ENCODE measurements at regions not wholly inside any gene's neighbourhood (a gene's known extent, or its start where the extent isn't known, plus 50 kb on each side); places are given as distances from the start of the nearest gene placed in this dataset.

DNA sequence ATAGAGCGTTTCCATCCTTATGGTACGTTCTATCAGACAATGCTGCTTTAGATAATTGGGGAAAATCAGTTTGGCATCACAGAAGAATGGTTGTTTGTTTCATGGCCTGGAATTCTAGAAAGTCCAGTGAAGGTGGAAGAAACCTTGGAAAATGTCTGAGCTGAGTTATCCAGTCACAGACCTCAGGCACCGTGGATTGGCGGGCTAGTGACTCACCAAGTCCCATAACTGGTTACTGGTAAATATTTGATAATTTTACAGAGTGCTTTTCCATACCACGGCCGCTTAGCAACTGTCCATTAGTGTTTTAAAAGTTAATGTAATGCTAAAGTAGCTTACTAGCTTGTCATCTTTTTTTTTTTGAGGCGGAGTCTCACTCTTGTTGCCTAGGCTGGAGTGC is 99.4 kb downstream of the SLC35B3 start:
- TF ChIP-seq, protein P1, sequence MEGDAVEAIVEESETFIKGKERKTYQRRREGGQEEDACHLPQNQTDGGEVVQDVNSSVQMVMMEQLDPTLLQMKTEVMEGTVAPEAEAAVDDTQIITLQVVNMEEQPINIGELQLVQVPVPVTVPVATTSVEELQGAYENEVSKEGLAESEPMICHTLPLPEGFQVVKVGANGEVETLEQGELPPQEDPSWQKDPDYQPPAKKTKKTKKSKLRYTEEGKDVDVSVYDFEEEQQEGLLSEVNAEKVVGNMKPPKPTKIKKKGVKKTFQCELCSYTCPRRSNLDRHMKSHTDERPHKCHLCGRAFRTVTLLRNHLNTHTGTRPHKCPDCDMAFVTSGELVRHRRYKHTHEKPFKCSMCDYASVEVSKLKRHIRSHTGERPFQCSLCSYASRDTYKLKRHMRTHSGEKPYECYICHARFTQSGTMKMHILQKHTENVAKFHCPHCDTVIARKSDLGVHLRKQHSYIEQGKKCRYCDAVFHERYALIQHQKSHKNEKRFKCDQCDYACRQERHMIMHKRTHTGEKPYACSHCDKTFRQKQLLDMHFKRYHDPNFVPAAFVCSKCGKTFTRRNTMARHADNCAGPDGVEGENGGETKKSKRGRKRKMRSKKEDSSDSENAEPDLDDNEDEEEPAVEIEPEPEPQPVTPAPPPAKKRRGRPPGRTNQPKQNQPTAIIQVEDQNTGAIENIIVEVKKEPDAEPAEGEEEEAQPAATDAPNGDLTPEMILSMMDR (IDR thresholded peaks at IDR 0.05; ENCODE audit: low read length): no peak
- TF ChIP-seq EZH2 (optimal IDR thresholded peaks at IDR 0.05; ENCODE audit: low read depth, low read length): no peak
